Esophagus muscularis mucosa (tissue), 4 donors: ENCODE measurements at regions not wholly inside any gene's neighbourhood (a gene's known extent, or its start where the extent isn't known, plus 50 kb on each side); places are given as distances from the start of the nearest gene placed in this dataset.

ENCODE experiments used
- DNase-seq: peaks from one replicate; pipeline ENCODE4 v3.0.0-alpha.2; 2017; ENCODE audit errors: extremely low spot score
- H3K27ac ChIP-seq, 4 donors: fragments of 200-600 bp; sonication (generic); replicated peaks in 1 of 4; 1 replicate in 3 of 4; 2 replicates in 1 of 4; pipeline ENCODE4 v1.5.1; 2016 to 2019; ENCODE audit warnings: mild to moderate bottlenecking in 1 of 4
- H3K27me3 ChIP-seq, 4 donors: fragments of 200-600 bp; sonication (generic); one replicate each; pipeline versions ENCODE4 v1.5.1 to v1.6.0; 2016 to 2019
- H3K36me3 ChIP-seq, 4 donors: fragments of 200-600 bp; sonication (generic); one replicate each; pipeline ENCODE4 v1.5.1; 2016 to 2019
- H3K4me1 ChIP-seq, 4 donors: fragments of 200-600 bp; sonication (generic); one replicate each; pipeline ENCODE4 v1.5.1; 2016 to 2019
- H3K4me3 ChIP-seq, 4 donors: fragments of 200-600 bp; sonication (generic); 1 replicate in 2 of 4; 2 replicates in 2 of 4; pipeline ENCODE4 v1.5.1; 2016 to 2019; ENCODE audit warnings: mild to moderate bottlenecking in 4 of 4, moderate library complexity in 1 of 4
- H3K9me3 ChIP-seq, 4 donors: fragments of 200-600 bp; sonication (generic); 1 replicate in 3 of 4; 2 replicates in 1 of 4; pipeline ENCODE4 v1.5.1; 2016 to 2019
- EP300 ChIP-seq: sonication (generic); formaldehyde crosslinking; IDR thresholded peaks from one replicate; pipeline ENCODE4 v1.6.1; 2017; ENCODE audit warnings: antibody characterized with exemption
- POLR2A ChIP-seq: fragments of 450-650 bp; IDR thresholded peaks from one replicate; pipeline ENCODE4 v1.6.1; 2017; ENCODE audit warnings: antibody characterized with exemption, moderate library complexity, mild to moderate bottlenecking, low read depth
- POLR2AphosphoS5 ChIP-seq, 2 donors: sonication (generic); formaldehyde crosslinking; IDR thresholded peaks; one replicate each; pipeline ENCODE4 v1.6.1; 2017; ENCODE audit warnings: antibody characterized with exemption in 2 of 2
- WGBS: methylation state at CpG from one replicate; pipeline ENCODE4 v1.1.5; 2018; 5-methylcytosine and 5-hydroxymethylcytosine counted together
- intact Hi-C: fragments of 100-400 bp; cut with DNase I; formaldehyde crosslinking; loops from one replicate; pipeline ENCODE4 v1.15.1; 2023
- TF ChIP-seq, protein P1 (sequence below), 3 experiments: fragments of 200-600 bp in 2 of 3; fragments of 450-650 bp in 1 of 3; sonication (generic) in 2 of 3; IDR thresholded peaks; one replicate each; pipeline ENCODE4 v1.5.1; 2017 to 2019; ENCODE audit warnings: antibody characterized with exemption in 3 of 3, mild to moderate bottlenecking in 2 of 3, moderate library complexity in 1 of 3

DNA sequence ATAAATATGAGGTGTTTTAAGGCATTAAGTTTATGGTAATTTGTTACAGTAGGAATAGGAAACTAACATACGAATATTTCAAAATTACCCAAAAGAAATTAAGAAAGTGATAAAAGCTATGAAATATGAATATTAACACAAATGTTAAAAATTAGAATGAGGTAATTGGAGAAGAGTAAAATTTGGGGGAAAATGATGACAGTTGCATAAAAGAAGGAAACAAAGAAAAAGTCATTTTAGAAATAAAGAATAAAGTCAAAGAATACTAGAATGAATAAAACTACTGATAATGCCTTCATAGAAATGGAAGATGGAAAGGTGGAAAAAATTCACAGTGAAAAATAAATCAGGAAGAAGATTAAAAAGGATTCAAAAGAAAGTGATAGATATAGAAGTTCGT, 522.9 kb upstream of the NR3C2 start:
- Histone ChIP-seq H3K27me3 (no peaks in the 10 kb centered on the region), H3K4me1 (no peaks in the 10 kb centered on the region), H3K27ac (no peak overlapping the region), H3K36me3 (no peaks in the 10 kb centered on the region), H3K9me3 (no peaks in the 10 kb centered on the region), H3K4me3 (no peak overlapping the region)
- WGBS: 91% methylated on average over 2 of the region's 2 CpGs
- intact Hi-C loops: no loop called here
- DNase-seq: no peak
- TF ChIP-seq, protein P1, sequence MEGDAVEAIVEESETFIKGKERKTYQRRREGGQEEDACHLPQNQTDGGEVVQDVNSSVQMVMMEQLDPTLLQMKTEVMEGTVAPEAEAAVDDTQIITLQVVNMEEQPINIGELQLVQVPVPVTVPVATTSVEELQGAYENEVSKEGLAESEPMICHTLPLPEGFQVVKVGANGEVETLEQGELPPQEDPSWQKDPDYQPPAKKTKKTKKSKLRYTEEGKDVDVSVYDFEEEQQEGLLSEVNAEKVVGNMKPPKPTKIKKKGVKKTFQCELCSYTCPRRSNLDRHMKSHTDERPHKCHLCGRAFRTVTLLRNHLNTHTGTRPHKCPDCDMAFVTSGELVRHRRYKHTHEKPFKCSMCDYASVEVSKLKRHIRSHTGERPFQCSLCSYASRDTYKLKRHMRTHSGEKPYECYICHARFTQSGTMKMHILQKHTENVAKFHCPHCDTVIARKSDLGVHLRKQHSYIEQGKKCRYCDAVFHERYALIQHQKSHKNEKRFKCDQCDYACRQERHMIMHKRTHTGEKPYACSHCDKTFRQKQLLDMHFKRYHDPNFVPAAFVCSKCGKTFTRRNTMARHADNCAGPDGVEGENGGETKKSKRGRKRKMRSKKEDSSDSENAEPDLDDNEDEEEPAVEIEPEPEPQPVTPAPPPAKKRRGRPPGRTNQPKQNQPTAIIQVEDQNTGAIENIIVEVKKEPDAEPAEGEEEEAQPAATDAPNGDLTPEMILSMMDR (IDR thresholded peaks at IDR 0.05): no peak
- TF ChIP-seq POLR2A: no peak
- no peak for TF ChIP-seq POLR2AphosphoS5 (IDR thresholded peaks at IDR 0.05)
- TF ChIP-seq EP300: no peak

DNA sequence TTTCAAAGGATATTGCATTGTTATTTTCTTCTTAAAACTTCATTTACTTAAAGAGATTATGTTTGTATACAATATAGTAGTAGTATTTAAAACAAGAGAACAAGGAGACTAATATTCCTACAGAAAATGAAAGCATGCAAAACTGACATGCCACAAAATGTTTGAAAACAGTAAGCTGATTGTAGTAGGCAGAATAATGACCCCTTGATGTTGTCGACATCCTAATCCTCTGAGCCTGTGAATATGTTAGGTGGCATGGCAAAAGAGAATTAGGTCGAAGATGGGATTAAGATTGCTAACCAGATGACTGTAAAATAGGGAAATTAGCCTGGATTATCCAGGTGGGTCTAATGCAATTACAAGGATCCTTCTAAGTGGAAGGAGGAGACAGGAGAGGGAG, 522.2 kb upstream of the NR3C2 start:
- 91% methylated on average over 2 of the region's 2 CpGs for WGBS
- no peak overlapping the region for H3K27ac ChIP-seq
- intact Hi-C loops: no loop called here
- H3K9me3 ChIP-seq: no peaks in the 10 kb centered on the region
- H3K27me3 ChIP-seq: no peaks in the 10 kb centered on the region
- no peaks in the 10 kb centered on the region for H3K36me3 ChIP-seq
- TF ChIP-seq EP300: no peak
- TF ChIP-seq, protein P1 (IDR thresholded peaks at IDR 0.05): no peak
- TF ChIP-seq POLR2AphosphoS5 (IDR thresholded peaks at IDR 0.05): no peak
- no peak for TF ChIP-seq POLR2A
- no peaks in the 10 kb centered on the region for H3K4me1 ChIP-seq
- no peak for DNase-seq
- no peak overlapping the region for H3K4me3 ChIP-seq

DNA sequence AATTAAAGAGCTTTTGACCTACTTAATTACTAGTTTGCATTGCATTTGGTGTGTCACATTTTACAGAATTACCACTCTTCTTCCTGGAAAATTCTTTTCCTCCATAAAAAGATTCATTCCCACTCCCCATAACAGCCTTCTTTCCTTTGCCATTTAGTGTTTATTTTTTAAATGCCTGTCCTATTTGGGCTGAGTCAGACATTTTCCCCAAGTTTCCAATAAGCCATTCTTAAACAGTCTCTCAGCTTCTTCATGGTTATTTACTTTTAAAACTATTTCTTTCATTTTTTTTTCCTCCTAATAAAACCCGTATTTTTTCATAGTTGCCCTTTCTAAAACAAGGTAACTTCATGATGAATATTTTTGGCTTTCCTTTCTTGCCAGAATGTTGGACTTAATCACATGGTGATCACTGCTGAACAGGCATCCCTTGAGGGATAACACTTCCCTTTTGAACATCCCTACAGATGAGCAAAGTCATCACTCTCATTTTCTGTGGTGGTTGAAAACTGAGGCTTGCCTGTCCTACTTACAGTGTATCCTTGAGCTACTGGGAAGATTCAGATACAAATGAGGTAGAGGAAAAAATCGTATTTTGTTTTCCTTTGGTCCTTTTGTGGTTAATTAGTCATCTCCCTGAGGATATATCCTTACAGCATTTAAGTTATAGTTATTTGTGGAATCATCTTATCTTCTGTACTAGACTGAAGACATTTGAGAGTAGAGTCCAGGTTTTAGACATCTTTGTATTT, 520.5 kb upstream of the NR3C2 start:
- no peaks in the 10 kb centered on the region for H3K27me3 ChIP-seq
- 61% methylated on average over 2 of the region's 2 CpGs for WGBS
- no peak overlapping the region for H3K27ac ChIP-seq
- H3K36me3 ChIP-seq: no peaks in the 10 kb centered on the region
- H3K4me1 ChIP-seq: no peaks in the 10 kb centered on the region
- H3K9me3 ChIP-seq: no peaks in the 10 kb centered on the region
- DNase-seq: no peak
- intact Hi-C loops: no loop called here
- no peak overlapping the region for H3K4me3 ChIP-seq
- TF ChIP-seq POLR2AphosphoS5 (IDR thresholded peaks at IDR 0.05) (no peak), POLR2A (no peak), EP300 (no peak)
- TF ChIP-seq, protein P1 (IDR thresholded peaks at IDR 0.05): no peak

DNA sequence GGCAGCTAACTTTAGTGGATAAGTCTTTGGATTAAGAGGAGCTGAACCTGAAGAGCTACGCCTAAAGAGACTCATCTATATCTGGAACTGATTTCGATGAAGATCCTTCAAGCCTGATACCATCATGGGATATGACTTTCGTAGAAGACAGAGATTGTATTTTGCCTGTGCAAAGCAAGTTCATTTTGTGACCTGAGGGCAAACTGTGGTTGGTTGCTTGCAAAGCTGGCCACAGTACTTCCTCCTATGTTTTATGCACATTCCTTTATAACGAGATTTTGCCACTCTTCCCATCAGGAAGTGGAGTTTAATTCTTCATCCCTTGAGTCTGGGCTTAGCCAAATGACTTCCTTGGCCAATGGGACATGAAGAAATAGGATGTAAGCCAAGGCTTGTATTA, 519.3 kb upstream of the NR3C2 start:
- DNase-seq: no peak
- Histone ChIP-seq H3K9me3 (no peaks in the 10 kb centered on the region), H3K27me3 (no peaks in the 10 kb centered on the region), H3K4me3 (no peak overlapping the region), H3K36me3 (no peaks in the 10 kb centered on the region), H3K4me1 (no peaks in the 10 kb centered on the region), H3K27ac (no peak overlapping the region)
- WGBS: 83% methylated on average over 4 of the region's 4 CpGs
- intact Hi-C loops: no loop called here
- TF ChIP-seq POLR2AphosphoS5 (IDR thresholded peaks at IDR 0.05): no peak
- TF ChIP-seq, protein P1 (IDR thresholded peaks at IDR 0.05): no peak
- TF ChIP-seq EP300: no peak
- no peak for TF ChIP-seq POLR2A

DNA sequence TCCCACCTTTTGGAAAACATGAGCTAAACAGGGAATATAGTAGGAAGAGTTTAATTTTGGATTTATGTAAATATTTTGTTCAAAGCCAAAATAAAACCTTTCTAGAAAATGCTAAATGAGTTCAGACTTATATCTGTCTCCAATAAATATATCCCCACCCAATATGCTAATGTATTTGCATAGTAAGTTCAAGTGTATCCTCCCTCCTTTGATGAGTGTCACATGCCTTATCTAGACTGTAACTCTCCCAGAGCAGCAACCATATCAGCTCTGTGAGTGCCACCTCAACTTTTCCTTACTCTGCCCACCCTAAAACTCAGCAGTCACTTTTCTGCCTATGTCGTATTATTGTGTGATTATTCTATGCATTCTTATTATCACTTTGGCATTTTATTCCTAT, 516.1 kb upstream of the NR3C2 start:
- intact Hi-C loops: no loop called here
- Histone ChIP-seq H3K4me3 (no peak overlapping the region), H3K4me1 (no peaks in the 10 kb centered on the region), H3K27me3 (no peaks in the 10 kb centered on the region), H3K9me3 (no peaks in the 10 kb centered on the region), H3K36me3 (no peaks in the 10 kb centered on the region), H3K27ac (no peak overlapping the region)
- no peak for DNase-seq
- TF ChIP-seq, protein P1 (IDR thresholded peaks at IDR 0.05): no peak
- no peak for TF ChIP-seq POLR2A
- no peak for TF ChIP-seq POLR2AphosphoS5 (IDR thresholded peaks at IDR 0.05)
- no peak for TF ChIP-seq EP300
- WGBS: 83% methylated on average over 1 of the region's 1 CpG
